GM19467 (cell line): ENCODE measurements at regions not wholly inside any gene's neighbourhood (a gene's known extent, or its start where the extent isn't known, plus 50 kb on each side); places are given as distances from the start of the nearest gene placed in this dataset.

Experiments used
- ATAC-seq: cut with Tn5 transposase; IDR thresholded peaks from one replicate; pipeline ENCODE4 v1.9.1; 2021; ENCODE audit warnings: mild to moderate bottlenecking, moderate library complexity; ENCODE audit not compliant: unreplicated experiment

GRCh38 chr1:208879022-208879421 is 634.8 kb upstream of the PLXNA2 start:
- no peak for ATAC-seq

DNA sequence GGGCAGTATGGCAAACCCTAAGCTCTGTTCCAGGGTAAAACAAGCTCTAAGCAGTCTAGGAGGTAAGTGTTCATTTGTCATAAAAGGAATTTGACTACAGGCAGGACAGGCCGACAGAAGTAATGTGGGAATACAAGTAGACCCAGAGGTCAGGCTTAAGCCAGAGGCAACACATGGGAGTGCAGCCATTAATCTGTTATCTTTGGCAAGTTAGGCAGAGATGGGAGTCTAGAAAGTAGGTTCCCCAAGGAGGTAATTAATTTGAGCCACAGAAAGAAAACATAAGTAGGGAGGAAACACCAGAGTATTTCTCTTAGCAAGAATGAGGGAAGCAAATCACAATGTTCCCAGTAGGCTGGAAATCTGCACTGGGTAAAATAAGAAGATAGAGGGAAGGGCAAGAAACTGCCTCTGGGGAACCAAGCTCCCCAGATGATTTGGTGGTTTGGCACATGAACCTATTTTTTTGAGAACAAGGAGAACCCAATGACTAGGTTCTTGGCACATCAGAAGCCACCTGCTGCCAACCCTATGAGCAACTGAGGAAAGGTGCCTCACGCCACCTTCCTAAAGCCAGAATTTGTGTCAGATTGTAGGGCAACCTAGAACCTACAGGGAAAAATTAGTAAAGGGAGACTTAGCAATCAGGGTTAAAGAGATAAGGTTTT is 636.4 kb upstream of the PLXNA2 start:
- no peak for ATAC-seq

- no peak for ATAC-seq
Measured at GRCh38 chr1:208885060-208885459, 640.9 kb upstream of the PLXNA2 start.

GRCh38 chr1:208885650-208886049 is 641.5 kb upstream of the PLXNA2 start:
- ATAC-seq, result no peak

DNA sequence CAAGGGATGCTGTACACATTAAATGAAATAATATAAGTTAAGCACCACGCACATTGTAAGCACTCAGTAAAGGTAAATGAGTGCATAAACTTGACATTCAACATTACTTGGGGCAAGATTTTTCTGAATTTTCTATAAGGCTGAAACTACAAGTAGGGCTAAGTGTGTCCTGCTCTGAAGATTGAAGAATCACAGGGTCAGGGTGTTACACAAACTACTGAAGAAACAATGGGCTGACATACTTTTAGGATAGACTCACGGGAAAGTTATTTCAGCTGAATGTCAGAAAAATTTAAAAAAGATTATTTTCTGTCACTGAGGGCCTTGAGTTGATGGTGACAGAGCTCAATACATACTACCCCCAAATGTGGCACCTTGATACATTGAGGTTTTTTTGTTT is 644.2 kb upstream of the PLXNA2 start:
- ATAC-seq, result no peak

DNA sequence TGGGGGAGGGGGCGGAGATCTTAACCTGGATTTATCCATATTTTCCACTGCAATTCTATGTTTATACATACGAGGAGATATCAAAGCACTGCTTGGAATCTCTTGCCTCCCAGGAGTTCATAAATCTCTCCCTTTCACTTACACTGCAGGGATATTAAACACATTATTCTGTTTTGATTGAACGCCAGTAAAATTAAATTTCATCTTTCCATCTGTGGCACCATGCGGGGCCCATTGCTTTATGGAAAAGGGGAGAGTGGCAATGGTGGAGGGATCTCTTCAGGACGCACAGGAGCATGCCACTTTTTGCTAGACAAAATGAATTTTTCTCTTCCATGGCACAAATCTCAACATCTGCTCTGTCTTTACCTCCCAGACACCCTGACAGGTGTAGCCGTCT is 648.0 kb upstream of the PLXNA2 start:
- no peak for ATAC-seq

DNA sequence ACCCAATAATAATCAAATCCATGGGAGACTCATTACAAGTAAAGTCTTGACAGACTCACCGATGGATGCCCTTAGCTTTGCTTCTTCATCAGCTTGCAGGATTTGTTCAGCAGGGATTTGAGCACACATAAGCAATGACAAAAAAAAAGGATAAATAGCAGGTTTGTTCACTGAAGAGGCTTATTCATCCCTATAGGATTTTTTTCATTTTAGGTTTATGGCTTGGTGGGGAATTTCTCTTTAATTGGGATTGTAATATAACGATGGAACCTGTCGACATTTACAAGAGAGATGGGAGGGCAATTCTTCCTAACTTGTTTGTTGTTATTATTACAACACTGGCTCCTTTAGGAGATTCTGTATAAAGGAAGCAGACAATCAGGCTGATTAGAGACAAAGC is 649.1 kb upstream of the PLXNA2 start:
- ATAC-seq, result no peak

DNA sequence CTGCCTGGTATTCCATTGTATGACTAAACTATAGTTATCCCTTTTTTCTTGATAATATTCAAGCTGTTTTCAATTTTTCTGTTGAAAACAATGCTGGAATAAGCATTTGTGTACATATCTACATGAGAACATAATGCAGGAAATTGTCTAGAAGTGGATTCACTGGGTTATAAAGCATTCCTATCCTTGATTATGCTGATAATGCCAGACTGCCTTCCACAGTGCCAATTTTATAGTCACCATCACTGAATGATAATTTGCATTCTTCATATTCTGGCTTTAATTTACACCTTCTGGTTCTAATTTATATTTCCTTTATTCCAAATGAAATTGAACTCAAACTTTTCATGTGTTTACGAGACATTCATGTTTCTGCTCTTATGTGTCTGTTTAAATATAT is 651.0 kb upstream of the PLXNA2 start:
- ATAC-seq, result no peak

GRCh38 chr1:208895820-208896219 is 651.6 kb upstream of the PLXNA2 start:
- no peak for ATAC-seq

DNA sequence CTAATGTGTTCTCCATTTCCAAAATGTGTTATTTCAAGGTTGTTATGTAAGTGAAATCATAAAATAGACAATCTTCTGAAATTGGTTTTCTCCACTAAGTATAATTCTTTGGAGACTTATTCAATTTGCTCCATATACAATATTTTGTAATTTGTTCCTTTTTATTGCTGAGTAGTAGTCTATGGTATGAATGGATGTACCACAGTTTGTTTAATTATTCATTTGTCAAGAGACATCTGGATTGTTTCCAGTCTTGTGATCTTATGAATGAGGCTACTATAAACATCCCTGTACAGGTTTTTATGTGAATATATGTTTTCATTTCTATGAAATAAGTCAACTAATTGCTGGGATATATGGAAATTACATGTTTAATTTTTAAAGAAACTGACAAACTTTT is 652.6 kb upstream of the PLXNA2 start:
- ATAC-seq, result no peak

DNA sequence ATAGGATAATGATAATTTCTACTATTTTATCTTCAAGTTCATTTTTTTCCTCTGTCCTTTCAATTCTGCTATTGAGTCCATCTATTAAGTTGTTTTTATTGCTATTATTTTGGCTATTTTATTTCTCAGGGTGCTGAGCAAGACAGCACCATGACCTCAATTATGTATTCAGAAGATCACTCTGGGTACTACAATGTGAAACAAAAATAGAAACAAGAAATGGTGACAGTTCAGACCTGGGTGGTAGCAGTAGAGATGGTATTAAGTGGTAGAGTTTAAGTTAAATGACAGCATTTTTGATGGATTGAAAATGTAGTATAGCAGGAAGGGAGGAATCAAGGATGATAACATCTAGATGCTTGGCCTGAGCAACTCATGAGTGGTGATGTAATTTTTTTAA is 655.3 kb upstream of the PLXNA2 start:
- ATAC-seq, result no peak

- no peak for ATAC-seq
Measured at GRCh38 chr1:208903251-208903905, 659.2 kb upstream of the PLXNA2 start.

- no peak for ATAC-seq
Measured at GRCh38 chr1:208907790-208908189, 663.6 kb upstream of the PLXNA2 start.

DNA sequence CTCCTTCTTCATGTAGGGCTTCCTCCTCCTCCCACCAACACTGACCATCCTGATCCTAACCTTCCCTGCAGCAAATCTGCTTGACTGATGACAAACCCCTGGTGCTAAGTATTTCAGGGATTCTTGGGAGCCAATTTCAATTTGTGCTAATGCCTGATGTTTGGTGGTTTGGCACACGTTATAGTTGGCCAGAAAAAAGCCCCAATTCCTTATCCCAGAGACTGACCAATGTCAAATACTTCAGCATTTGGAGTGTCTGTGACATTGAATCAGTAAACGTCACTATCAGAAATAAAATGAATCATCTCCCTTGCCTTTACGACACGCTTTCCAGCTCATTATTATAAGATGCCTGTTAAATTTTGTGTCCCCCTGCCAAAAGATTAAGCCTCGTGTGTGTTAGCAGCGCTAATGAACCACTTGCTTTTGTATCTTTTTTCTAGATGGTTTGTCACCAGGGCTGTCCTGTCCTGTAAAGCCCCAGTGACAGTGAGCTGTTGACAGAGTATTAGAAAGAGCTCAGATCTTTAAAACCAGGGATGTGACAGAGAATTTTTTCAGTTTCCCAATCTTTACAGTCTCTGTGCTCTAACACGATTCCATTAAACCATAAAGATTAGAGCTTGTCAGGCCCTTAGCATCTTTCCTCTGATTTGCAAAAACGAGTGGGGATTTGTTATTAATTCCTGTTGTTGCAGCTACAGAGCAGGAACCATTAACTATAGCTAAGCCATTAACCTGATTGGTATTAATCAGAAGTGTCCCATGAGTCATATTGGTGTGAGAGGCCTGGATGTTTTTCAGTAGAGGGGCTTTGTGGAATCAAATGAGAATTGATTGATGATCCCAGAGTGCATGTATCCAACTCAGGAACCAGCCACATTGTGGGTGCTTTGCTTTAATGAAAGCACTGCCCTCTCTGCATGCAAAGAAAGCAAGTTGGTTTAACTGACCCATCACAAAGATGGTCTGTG is 665.1 kb upstream of the PLXNA2 start:
- no peak for ATAC-seq

DNA sequence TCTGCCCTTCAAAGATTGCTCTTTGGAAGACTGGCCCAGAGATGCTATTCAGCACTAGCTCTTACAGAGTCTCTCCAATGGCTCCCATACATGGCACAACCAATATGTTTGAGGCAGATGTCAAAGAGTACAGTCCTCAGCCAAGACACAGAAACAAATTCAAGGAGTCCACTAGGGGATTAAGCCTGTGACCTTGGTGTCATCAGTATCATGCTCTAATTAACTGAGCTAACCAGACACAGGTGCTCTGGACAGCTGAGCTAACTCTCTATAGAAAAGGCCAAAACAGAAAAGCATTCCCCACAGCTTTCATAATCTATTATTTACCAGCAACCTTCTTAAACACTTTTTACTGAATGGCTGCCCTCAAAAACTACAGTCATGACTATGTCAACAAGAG is 666.0 kb upstream of the PLXNA2 start:
- no peak for ATAC-seq

DNA sequence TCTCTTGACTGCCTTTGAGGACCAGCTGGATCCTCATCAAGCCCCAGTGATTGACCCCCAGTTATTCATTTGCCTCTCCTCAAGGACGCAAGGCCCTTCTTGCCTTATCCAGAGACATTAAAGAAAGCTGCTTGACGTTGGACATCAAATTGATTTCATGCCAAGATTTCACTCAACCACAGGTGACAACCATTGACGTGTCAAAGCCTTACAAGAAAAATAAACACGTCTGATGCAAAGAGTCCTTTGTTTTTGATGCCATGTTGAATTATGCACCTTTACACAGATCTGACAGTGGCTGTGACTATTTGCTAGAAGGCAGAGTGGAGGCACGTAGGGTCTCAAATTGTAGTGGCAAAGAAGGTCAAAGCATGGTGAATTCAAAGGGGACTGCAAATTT is 666.2 kb upstream of the CAMK1G start:
- ATAC-seq, result no peak

- no peak for ATAC-seq
Measured at GRCh38 chr1:208917723-208918122, 665.8 kb upstream of the CAMK1G start.

- no peak for ATAC-seq
Measured at GRCh38 chr1:208918160-208918559, 665.4 kb upstream of the CAMK1G start.

DNA sequence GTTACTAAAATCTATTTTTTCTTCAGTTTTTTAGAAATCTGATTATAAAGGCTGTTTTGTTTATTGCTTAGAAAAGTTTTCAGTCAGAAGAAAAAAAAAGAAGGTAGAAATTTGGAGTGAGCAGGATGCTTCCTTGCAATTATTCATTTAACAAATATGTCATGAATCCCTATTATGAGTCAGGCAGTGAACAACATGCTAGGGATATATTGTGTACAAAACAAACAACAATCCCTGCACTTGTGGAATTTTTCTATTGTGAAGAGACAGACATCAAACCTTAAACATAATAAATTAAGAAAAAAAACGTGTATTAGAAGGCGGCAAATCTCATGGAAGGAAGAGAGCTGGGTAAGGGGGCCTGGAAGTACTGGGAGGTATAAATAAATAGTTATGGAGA is 664.1 kb upstream of the CAMK1G start:
- no peak for ATAC-seq

DNA sequence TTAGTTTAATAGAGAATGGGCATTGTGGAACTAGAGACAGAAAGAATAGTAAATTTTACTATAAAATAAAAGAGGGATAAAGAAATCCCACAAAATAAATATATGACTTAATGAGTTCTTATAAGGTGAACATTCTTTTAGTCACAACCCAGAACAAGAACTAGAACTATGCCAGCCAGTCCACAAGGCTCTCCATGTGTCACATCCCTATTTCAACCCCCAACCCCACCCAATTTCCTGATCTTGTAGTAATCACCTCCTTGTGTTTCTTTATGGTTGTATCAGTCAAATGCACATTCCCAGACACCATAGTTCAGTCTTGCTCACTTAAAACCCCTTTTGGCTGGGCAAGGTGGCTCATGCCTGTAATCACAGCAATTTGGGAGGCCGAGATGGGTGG is 662.3 kb upstream of the CAMK1G start:
- ATAC-seq, result no peak

- ATAC-seq, result no peak
Measured at GRCh38 chr1:208923456-208923855, 660.1 kb upstream of the CAMK1G start.
